Stimulated activated naive CD4-positive, alpha-beta T cell (primary cell): ENCODE measurements at regions not wholly inside any gene's neighbourhood (a gene's known extent, or its start where the extent isn't known, plus 50 kb on each side); places are given as distances from the start of the nearest gene placed in this dataset.
"Not testable (repeated sequence)": the region's sequence is repeated elsewhere in the genome, so short reads cannot be mapped to it uniquely, and the experiment has no call there.

Experiments used
- DNase-seq, 6 experiments: peaks; one replicate each; lab custom pipeline; 2025; lab: John Stamatoyannopoulos, UW

GRCh38 chrX:45669715-45670340 lies 469.2 kb upstream of the DIPK2B start:
- no peak for DNase-seq

DNA sequence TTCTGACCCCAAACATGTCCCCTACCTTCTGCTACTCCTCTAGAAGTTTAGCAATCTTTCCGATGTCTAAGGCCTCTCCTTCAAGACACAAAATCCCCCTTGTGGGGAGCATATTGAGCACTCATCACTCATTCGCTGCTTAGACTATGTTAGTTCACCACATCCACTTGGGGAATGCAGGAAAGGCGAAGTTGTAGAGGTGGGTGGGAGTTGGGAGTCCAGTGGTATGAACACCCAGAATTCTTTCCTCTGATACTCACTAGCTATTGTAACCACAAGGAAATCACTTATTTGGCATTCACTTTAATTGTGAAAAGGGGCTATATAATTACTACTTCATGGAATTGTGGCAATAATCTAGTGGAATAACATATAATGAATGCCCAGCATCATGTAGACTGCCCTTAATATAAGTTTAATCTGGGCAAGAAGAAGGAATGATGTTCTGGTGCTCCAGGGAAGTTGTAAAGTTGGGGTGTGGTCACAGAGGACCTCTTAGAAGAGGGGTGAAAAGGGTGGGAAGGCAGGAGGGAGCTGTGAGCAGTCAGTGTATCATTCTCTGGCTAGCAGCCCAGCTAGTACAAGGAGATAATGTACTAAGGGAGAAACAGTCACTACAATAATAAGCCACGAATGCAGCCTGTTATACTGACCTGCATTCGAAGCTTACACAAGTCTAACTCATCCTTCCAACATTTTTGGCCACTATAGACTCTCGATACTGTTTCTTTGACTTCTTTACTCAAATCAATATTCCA lies 468.2 kb upstream of the DIPK2B start:
- no peak for DNase-seq

- no peak for DNase-seq
These were observed 467.0 kb upstream of the DIPK2B start for GRCh38 chrX:45667666-45668065.

GRCh38 chrX:45664727-45665290 lies 464.1 kb upstream of the DIPK2B start:
- no peak for DNase-seq

DNA sequence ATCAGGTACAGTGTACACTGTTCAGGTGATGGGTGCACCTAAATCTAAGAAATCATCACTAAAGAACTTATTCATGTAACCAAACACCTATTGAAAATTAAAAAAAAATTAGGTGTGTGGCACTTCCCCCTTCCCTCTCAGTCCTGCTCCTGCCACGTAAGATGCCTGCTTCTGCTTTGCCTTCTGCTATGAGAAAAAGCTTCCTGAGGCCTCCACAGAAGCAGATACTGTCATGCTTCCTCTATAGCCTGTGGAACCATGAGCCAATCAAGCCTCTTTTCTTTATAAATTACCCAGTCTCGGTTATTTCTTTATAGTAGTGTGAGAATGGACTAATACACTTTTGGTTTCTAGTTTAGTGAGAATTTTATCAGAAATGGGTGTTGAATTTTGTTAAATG lies 459.8 kb upstream of the DIPK2B start:
- no peak for DNase-seq

- no peak for DNase-seq
These were observed 432.7 kb upstream of the DIPK2B start for GRCh38 chrX:45633419-45633818.

DNA sequence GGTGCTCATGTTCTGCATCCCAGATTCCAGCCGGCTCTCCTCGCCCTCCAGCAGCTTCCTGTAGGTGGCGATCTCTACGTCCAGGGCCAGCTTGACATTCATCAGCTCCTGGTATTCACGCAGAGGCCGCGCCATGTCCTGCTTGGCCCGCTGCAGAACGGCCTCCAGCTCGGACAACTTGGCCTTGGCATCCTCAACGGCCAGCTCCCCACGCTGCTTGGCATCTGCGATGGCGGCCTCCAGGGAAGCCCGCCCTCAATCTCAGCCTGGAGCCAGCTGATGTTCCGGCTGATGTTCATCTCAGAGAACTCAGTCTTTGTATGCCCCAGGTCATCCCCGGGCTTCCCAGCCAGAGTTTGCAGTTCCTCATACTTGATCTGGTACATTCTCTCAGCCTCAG lies 431.8 kb upstream of the DIPK2B start:
- DNase-seq = no peak

GRCh38 chrX:45630078-45630477 lies 429.4 kb upstream of the DIPK2B start:
- DNase-seq = no peak

GRCh38 chrX:45628041-45628440 lies 427.4 kb upstream of the DIPK2B start:
- DNase-seq = no peak

GRCh38 chrX:45623266-45623665 lies 422.6 kb upstream of the DIPK2B start:
- DNase-seq = no peak

DNA sequence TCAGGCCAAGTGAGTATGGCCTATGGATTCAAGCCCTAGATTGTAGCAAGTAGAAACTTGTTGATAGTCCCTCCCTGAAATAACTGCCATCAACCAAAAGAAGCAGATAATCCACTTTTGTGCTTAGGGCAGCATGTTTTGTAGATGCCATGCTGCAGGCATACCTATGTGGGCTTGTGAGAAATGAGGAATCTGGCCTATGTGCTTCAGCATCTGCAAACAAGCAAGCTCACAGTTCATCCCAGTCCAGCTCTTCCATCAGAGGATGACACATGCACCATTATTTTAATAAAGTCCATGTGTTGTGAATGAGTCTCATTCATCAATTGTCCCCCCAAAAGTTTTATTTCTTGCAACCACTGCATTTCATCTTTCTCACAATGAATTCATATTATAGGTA lies 421.9 kb upstream of the DIPK2B start:
- DNase-seq = no peak

DNA sequence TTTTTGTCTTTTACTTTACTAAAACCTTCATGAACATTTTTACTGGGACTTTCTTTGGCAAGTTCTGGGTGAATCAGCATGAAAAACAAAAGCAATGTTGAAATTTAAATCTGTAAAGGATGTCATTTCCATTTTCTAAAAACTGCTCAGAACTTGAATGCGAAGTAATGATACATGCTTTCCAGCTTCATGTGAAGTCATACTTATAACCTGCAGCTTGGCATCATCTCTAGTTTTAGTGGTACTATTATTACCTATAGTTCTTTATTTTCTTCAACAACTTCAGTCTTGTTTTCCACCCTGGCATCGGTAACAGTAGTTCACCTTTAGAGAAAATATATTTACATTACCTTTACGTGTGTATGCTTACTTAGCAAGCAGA lies 421.4 kb upstream of the DIPK2B start:
- no peak for DNase-seq

- no peak for DNase-seq
These were observed 420.8 kb upstream of the DIPK2B start for GRCh38 chrX:45621376-45622041.

DNA sequence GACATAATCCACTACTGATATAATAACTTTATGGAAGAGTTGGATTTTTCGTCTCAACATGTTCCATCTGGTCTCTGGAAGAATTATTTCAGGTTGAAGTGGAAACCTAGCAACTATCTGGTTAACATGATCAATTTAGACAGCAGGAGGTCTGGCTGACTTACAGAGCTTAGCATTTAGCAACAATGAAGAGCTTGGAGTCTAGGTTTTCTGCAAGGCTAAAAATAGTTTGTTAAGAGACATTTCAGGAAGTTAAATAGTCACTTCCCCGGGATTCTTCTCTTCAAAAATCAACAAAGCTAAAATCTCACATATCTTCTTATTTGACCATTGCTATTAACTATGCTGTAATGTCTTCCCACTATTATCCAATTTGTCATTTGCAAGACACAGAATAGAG lies 418.6 kb upstream of the DIPK2B start:
- no peak for DNase-seq

- DNase-seq = not testable (repeated sequence)
These were observed 414.9 kb upstream of the DIPK2B start for GRCh38 chrX:45615591-45615990.

- DNase-seq = no peak
These were observed 414.2 kb upstream of the DIPK2B start for GRCh38 chrX:45614853-45615252.

DNA sequence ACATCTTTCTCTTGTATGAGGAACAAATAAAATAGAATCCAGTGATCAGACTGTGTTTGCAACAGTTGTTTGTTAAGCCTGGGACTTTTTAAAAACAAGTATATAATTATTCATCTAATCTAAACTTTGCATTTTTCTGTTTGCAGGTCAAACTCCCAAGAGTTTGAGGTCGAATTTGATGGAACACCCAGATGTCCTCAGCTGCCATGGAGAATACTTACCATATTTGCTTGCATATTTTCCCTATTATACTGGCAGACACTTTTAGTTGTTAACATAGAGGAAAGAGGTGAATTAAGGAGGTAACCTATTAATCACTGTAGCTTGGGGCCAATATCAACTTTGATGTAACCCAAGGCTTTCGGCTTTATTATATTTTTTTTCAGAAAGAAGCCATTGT lies 401.5 kb upstream of the DIPK2B start:
- no peak for DNase-seq

DNA sequence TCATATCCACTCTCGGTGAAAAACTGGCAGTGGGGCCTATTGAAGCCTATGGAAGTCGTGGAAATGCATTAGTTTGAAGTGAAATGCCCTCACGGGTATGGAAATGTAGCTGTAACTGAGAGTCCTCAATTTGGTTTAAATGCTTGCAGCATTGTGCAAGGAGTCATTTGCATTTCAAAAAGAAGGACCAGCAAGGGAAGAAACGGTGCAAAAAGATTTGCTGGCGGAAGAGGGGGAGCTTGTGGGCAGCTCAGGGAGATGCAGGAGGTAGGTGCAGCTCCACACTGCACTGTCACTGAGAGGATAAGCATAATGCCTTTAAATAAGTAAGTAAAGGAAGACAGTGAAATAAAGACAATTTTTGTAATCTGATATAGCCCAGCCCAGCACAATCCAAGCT lies 400.4 kb upstream of the DIPK2B start:
- DNase-seq = no peak

- no peak for DNase-seq
These were observed 398.2 kb upstream of the DIPK2B start for GRCh38 chrX:45598861-45599260.

- no peak for DNase-seq
These were observed 395.6 kb upstream of the DIPK2B start for GRCh38 chrX:45596188-45596808.

- DNase-seq = no peak
These were observed 391.4 kb upstream of the DIPK2B start for GRCh38 chrX:45592101-45592500.

DNA sequence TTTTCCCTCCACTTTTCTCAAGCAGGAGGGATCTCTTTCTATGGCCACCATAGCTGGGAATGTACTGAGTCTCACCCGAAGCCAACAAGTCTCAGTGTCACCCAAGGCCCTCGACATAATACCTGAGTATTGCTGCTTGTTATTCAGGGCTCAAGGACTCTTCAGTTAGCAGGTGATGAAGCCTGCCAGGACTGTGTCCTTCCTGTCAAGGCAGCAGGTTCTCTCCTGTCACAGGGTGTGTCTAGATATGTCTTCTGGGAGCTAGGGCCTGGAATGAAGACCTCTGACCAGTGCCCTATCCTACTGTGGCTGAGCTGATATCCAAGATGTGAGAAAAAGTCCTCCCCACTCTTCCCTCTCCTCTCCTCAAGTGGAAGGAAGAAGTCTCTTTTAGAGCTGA lies 391.0 kb upstream of the DIPK2B start:
- no peak for DNase-seq

DNA sequence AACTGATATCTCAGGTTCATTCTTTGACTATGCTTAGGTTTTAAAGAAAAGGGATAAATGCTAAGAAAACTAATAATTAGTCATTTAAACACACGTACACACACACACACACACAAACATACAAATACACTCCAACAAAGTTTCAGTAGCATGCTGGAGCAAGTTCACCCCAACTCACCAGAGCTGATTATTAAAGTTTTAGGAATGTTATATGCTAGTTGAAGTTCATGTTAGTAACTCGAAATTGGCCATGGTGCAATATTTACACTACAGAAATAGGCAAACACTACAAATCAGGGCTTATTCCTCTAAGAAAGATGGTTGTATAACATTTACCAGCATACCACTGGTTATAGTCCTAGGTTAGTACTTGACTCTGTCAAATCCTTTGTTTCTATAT lies 384.0 kb upstream of the DIPK2B start:
- no peak for DNase-seq
